OCI-LY3 (cell line): ENCODE measurements at regions not wholly inside any gene's neighbourhood (a gene's known extent, or its start where the extent isn't known, plus 50 kb on each side); places are given as distances from the start of the nearest gene placed in this dataset.

Experiments used
- EZH2phosphoT487 ChIP-seq: fragments of 200-600 bp; shearing (Covaris generic); IDR thresholded peaks from 2 replicates; pipeline ENCODE4 v1.6.1; 2018; ENCODE audit warnings: antibody characterized with exemption, mixed run types, low read depth
- TF ChIP-seq, protein P1 (sequence below): fragments of 200-600, 300-600 bp; sonication (generic); IDR thresholded peaks from 2 replicates; pipeline ENCODE4 v1.5.1; 2014; ENCODE audit warnings: antibody characterized with exemption, low read length, low read depth

DNA sequence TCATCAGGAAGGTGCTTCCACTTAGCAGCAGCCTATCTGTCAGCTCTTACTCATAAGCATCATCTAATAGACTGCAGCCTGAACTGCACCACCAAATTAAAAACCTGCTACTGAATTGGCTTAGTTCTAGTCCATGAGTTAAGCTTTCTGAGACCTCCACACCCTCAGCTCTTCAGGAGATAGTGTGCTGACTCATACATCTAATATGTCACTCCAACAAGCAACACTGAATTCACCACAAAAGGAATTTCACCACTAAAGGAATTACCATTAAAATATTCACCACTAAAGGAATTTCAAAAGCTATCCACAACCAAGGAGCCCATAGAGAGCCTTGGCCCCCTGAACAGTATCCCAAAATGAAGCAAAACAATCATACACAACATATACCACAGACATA lies 418.5 kb upstream of the RORB start:
- TF ChIP-seq, protein P1, sequence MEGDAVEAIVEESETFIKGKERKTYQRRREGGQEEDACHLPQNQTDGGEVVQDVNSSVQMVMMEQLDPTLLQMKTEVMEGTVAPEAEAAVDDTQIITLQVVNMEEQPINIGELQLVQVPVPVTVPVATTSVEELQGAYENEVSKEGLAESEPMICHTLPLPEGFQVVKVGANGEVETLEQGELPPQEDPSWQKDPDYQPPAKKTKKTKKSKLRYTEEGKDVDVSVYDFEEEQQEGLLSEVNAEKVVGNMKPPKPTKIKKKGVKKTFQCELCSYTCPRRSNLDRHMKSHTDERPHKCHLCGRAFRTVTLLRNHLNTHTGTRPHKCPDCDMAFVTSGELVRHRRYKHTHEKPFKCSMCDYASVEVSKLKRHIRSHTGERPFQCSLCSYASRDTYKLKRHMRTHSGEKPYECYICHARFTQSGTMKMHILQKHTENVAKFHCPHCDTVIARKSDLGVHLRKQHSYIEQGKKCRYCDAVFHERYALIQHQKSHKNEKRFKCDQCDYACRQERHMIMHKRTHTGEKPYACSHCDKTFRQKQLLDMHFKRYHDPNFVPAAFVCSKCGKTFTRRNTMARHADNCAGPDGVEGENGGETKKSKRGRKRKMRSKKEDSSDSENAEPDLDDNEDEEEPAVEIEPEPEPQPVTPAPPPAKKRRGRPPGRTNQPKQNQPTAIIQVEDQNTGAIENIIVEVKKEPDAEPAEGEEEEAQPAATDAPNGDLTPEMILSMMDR = no peak
- no peak for TF ChIP-seq EZH2phosphoT487
